HS-27A (cell line): ENCODE measurements at regions not wholly inside any gene's neighbourhood (a gene's known extent, or its start where the extent isn't known, plus 50 kb on each side); places are given as distances from the start of the nearest gene placed in this dataset.
A peak's percentile ranks its signal among the peaks of the same experiment; 100 is the strongest.

Experiments used
- DNase-seq: peaks from one replicate; pipeline ENCODE4 v3.0.0-alpha.2; 2012; ENCODE audit warnings: low read depth, missing footprints

GRCh38 chr21:38984982-38985567 lies 179.3 kb downstream of the ETS2 start:
- peak; percentile 77 for DNase-seq

- DNase-seq: no peak
Observed at GRCh38 chr21:38984568-38984967, 178.8 kb downstream of the ETS2 start.

- DNase-seq: no peak
Observed at GRCh38 chr21:38983560-38983959, 177.8 kb downstream of the ETS2 start.

DNA sequence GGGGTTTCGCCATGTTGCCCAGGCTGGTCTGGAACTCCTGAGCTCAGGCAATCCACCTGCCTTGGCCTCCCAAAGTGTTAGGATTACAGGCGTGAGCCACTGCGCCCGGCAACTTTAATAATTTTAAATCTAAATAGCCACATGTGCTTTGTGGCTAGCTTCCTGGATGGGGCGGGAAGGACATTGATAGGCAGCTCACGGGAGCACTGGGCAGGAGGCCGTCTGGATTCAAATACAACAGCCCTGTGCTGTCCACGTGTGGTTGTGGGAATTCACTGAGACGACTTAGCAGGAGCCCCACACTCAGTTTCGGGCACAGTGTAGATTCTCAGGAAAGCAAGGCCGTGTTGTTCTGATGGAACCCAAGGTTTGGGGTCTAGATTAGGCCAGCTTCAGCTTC lies 177.1 kb downstream of the ETS2 start:
- DNase-seq: no peak

- DNase-seq: peak; percentile 74
Observed at GRCh38 chr21:38982096-38982495, 176.4 kb downstream of the ETS2 start.

GRCh38 chr21:38980416-38981313 lies 174.9 kb downstream of the ETS2 start:
- DNase-seq: no peak

DNA sequence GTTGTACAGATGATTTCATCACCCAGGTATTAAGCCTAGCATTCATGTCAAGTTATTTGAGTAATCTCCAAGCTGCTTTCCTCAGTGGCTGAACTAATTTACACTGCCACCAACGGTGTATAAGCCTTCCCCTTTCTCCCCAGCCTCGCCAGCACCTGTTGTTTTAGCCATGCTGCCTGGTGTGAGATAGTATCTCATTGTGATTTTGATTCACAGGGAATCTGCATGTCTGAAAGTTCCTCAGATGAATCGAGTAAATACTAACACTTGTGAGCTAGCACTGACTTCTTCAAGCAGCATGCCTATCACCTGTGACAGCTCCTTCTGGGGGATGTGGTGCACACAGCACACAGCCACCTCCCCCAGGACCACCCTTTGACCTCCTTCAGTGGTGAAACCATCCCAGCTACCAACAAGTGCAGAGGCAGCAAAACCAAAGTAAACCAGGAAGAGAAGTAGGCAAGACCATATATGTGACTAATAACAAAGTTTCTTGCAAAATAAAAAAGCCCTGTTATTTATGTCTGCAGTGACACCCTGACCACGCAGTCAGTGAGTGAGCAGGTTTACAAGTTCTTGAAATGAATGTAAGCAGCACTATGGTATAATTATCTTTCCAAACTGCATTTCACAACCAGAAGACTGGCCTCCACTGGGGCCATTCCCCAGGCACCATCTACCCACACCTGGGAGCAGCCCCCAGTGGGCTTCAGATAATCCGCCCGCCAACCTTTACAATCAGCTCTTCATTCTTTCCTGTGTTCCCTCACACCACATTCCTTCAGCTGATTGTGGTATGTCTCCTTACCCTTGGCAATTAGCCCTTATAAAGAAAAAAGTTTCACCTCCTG lies 173.8 kb downstream of the ETS2 start:
- DNase-seq: no peak

DNA sequence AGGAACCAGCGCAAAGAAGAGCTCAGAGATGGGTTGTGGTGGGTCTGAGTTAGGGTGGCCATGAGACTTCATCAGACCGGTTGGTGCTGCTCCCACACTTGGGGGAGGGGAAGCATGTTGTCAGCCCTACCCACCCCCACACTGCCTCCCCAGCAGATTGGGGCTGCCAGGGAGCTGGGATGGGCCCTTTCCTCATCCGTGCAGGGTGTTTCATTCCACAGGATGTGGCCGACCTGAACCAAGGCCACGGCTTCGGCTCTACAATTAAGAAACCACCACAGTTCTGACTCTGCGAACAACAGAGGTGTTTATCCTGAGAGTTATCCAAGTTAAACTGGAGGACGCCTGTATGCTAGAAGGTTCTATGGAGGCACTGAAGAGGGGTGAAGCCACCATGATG lies 171.2 kb downstream of the ETS2 start:
- DNase-seq: no peak

DNA sequence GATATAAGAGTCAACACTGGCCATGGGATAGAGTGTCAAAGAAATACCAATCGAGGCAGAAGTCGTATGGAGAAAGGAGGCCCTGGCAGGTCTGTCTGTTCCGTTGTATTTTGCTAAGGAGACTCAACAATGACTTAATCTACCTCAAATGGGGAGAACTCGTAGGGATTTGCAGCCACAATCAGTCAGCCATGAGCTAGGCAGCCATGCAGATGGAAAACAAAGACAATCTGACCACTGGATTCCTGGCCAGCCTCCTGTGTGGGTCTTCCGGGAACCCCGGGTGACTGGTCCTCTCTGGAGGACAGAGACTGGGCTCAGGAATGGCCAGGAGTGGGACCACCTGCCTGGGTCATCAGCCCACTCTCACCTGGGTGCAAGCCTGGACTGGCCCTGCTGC lies 167.8 kb downstream of the ETS2 start:
- no peak for DNase-seq

- DNase-seq: no peak
Observed at GRCh38 chr21:38972078-38972477, 166.3 kb downstream of the ETS2 start.

GRCh38 chr21:38970765-38971164 lies 165.0 kb downstream of the ETS2 start:
- DNase-seq: no peak

DNA sequence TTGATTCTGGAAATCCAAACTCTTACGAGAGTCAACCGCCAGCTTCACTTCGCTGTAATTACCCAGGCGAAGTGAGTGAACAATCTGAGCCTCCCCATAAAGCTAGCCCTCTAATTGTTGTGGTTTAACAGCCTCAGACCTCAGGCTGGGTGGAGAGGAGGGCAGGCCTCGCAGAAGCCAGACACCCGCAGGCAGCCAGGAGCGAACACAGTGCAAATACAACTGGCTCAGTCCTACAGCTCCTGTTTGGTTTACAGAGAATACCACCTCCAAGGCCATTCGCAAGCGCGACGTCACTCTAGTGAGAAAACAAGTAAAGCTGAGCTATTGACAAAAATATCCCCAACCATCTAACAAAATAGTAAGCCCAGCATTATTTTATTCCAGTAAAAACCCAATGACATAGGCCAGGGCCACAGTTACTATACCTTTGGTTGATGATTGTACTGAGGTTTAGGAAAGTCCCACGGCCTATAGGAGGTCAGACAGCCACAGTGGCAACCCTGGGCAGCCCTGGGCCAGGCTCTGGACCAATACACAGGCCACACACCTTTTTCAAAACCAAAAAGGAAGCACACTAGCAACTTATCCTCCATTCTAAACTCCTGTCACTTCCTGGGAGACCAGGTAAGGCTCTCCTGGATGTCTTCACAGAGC lies 163.3 kb downstream of the ETS2 start:
- DNase-seq: no peak

GRCh38 chr21:38965910-38966504 lies 160.3 kb downstream of the ETS2 start:
- no peak for DNase-seq

- DNase-seq: no peak
Observed at GRCh38 chr21:38965241-38965640, 159.5 kb downstream of the ETS2 start.

DNA sequence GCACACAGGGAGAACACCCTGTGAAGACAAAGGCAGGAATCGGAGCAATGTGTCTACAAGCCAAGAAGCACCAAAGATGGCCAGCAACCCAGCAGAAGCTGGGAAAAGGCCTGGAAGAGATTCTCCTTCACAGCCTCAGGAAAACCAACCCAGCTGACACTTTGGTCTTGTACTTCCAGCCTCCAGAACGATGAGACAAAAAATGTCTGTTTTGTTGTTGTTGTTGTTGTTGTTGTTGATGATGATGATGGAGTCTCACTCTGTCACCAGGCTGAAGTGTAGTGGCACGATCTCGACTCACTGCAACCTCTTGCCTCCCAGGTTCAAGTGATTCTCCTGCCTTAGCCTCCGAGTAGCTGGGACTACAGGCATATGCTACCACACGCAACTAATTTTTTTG lies 157.3 kb downstream of the ETS2 start:
- DNase-seq: no peak

DNA sequence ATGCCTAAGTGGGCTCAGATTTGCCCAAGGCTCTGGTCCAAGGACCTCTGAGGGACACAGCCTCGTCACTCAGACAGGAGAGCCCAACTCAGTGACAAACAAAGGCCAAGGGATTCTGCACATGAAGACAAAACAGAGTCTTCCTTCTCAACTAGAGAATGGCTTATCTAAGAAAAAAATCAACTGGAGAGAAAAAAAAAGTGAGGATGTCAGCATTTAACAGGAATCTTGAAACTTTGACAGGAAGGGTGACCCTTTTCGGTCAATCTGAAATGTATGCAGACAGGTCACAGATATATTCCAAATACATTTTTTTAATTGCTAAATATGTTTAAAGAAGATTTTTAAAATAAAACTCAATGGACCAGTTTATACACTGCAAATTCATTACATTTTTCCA lies 154.5 kb downstream of the ETS2 start:
- no peak for DNase-seq

GRCh38 chr21:38959692-38960061 lies 153.9 kb downstream of the ETS2 start:
- DNase-seq: no peak

- DNase-seq: no peak
Observed at GRCh38 chr21:38958940-38959691, 153.4 kb downstream of the ETS2 start.

- DNase-seq: no peak
Observed at GRCh38 chr21:38958323-38958705, 152.6 kb downstream of the ETS2 start.

GRCh38 chr21:38957575-38958322 lies 152.0 kb downstream of the ETS2 start:
- no peak for DNase-seq
